ENCODE measurements at regions not wholly inside any gene's neighbourhood (a gene's known extent, or its start where the extent isn't known, plus 50 kb on each side); places are given as distances from the start of the nearest gene placed in this dataset.
A peak's percentile ranks its signal among the peaks of the same experiment; 100 is the strongest.
"Not testable (repeated sequence)": the region's sequence is repeated elsewhere in the genome, so short reads cannot be mapped to it uniquely, and the experiment has no call there.

DNA sequence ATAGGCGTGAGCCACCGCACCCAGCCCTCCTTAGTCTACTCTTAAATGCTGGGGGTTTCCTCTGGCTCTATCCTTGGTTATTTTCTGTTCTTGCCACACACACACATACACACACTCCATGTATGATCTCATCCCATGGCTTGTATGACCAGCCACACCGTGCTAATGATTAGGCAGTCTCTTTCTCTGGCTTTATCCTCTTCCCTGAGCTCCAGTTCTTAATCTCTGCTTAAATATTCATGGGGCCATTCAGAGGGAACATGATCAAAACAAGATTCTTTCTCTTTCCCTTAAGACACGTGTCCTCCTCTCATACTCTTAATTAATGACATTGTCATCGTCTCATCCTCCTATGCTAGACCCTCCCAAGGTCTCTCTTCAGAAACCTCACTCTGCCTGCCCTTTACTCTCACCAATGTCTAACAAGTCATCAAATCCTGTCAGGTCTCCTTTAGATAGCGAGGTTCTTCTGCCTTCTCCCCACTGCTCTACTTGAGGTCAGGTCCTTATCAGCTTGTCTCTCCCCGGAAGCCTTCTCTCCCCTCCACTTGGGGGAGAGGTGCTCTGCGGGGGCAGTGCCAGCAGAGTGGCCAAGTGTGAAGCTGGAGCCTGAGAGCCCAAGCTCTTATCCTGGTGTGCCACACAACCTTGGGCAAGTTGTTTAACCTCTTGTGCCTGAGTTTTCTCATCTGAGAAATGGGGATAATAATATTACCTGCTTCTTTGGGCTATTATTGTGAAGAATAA, 83.0 kb upstream of the GNG12 start:
- no peak for TF ChIP-seq CTCF (IDR thresholded peaks at IDR 0.05; ENCODE audit: insufficient read depth, low read depth, low read length, missing control alignments)
- no peak for DNase-seq (ENCODE audit: low read depth)
- no peak overlapping the region for H3K4me3 ChIP-seq (ENCODE audit: low read length)

GRCh38 chr1:67909776-67910175, 76.5 kb upstream of the GNG12 start:
- no peak for TF ChIP-seq CTCF (IDR thresholded peaks at IDR 0.05; ENCODE audit: insufficient read depth, low read depth, low read length, missing control alignments)
- H3K4me3 ChIP-seq (ENCODE audit: low read length) = no peak overlapping the region
- no peak for DNase-seq (ENCODE audit: low read depth)

DNA sequence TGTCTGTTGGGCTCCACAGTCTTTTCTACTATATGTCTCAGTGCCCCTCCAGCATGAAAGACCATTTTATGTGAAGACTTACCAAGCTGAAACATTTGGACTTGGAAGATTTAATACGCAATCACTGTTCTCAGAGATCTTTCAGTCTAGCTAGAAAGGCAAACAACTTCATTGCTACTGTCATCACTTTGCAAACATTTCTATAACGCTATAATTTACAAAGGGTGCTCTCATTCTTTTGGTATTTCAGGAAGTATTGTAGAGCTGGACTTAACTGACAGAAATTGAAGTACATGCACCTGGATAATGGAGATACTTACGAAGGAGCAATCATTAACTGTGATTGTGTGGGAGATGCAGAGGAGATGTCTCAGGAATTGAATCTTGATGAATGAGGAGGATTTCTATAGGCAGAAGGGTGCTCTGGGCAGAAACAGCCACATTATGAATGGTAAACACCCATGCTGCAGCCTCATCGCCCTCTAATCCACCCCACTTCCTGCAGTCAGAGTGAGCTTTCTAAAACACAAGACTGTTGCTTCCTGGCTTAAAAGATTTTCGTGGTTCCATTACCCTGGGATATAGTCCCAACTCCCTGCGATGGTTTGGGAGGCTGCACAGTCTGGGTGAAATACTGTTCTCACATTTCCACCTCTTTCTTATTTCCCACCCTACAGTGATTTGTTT, 75.1 kb upstream of the GNG12 start:
- DNase-seq (ENCODE audit: low read depth) = peak; percentile 13
- TF ChIP-seq CTCF (IDR thresholded peaks at IDR 0.05; ENCODE audit: insufficient read depth, low read depth, low read length, missing control alignments) = no peak

GRCh38 chr1:67907467-67907866, 74.2 kb upstream of the GNG12 start:
- H3K4me3 ChIP-seq (ENCODE audit: low read length); DNase-seq (ENCODE audit: low read depth): not testable (repeated sequence)

More for the DNA sequence above, 75.1 kb upstream of the GNG12 start:
- H3K4me3 ChIP-seq (ENCODE audit: low read length) = no peak overlapping the region

GRCh38 chr1:67906015-67906414, 72.7 kb upstream of the GNG12 start:
- not testable (repeated sequence) for DNase-seq (ENCODE audit: low read depth); H3K4me3 ChIP-seq (ENCODE audit: low read length)

DNA sequence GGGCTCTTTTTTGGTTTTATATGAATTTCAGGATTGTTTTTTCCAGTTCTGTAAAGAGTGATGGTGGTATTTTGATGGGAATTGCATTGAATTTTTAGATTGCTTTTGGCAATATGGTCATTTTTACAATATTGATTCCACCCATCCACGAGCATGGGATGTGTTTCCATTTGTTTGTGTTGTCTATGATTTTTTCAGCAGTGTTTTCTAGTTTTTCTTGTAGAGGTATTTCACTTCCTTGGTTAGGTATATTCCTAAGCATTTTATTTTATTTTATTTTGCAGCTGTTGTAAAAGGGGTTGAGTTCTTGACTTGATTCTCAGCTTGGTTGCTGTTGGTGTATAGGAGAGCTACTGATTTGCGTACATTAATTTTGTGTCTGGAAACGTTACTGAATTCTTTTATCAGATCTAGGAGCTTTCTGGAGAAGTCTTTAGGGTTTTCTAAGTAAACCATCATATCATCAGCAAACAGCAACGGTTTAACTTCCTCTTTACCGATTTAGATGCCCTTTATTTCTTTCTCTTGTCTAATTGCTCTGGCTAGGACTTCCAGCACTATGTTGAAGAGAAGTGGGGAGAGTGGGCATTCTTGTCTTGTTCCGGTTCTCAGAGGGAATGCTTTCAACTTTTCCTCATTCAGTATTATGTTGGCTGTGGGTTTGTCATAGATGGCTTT, 69.4 kb upstream of the GNG12 start:
- not testable (repeated sequence) for DNase-seq (ENCODE audit: low read depth); H3K4me3 ChIP-seq (ENCODE audit: low read length)

DNA sequence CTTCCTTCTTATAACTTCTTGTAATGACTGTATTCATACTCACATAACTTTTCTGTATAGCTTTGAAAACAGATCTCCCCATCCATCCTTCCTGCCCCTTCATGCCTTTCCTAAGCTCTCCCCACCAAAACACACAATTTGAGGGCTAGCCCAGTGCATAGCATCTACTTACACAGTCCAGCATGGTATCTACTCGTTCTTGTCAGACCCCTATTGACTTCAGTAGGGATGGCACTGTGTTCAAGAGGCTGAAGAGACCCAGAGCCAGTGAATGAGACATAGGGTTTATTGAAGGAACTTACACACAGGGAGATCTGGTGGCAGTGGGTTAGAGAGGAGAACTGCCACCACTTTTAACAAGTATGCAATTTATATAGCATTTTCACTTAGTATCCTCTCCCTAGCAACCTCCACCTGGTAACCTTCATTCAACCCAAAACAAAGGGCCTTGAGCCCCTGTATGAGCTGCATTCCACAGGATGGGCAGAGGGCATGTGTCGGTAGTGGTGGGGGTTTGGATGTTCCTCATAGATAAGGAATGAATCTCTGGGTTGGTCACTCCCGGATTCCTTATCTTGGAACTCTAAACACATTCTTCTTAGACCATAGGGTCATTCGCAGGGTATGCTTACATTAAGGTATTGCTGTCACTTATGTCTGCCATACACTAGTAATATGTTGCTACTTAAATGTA, 64.9 kb upstream of the GNG12 start:
- DNase-seq (ENCODE audit: low read depth) = no peak
- H3K4me3 ChIP-seq (ENCODE audit: low read length) = no peak overlapping the region
- no peak for TF ChIP-seq CTCF (IDR thresholded peaks at IDR 0.05; ENCODE audit: insufficient read depth, low read depth, low read length, missing control alignments)

- no peak for TF ChIP-seq CTCF (IDR thresholded peaks at IDR 0.05; ENCODE audit: insufficient read depth, low read depth, low read length, missing control alignments)
- DNase-seq (ENCODE audit: low read depth) = no peak
- H3K4me3 ChIP-seq (ENCODE audit: low read length) = no peak overlapping the region
Observed at GRCh38 chr1:67897270-67897949, 64.1 kb upstream of the GNG12 start.
